ENCODE measurements at regions not wholly inside any gene's neighbourhood (a gene's known extent, or its start where the extent isn't known, plus 50 kb on each side); places are given as distances from the start of the nearest gene placed in this dataset.

- TF ChIP-seq GATA3 (IDR thresholded peaks at IDR 0.05; ENCODE audit: low read depth, low read length) = no peak
- no peak for TF ChIP-seq GATA2 (IDR thresholded peaks at IDR 0.05; ENCODE audit: low read depth, low read length)
Measured at GRCh38 chr3:6165951-6166350, 695.0 kb upstream of the GRM7 start.
